ENCODE measurements at regions not wholly inside any gene's neighbourhood (a gene's known extent, or its start where the extent isn't known, plus 50 kb on each side); places are given as distances from the start of the nearest gene placed in this dataset.

DNA sequence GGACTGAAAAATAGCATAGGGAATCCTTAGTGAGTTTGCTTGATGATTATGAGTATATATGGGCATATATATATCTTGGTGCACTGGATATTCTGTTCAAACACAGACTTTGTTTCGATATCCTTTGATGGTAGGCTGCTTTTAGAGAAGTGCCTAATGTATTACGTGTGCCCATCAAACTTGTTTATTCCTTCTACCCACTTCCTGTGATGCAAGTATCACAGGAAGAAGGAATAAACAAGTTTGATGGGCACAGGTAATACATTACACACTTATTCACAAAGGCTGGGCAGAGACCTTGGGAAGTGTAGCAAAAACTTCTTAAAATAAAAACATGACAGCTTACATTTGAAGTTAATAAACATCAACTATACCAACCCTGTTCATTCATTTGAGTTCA, 364.2 kb downstream of the CHSY3 start:
- TF ChIP-seq POLR2A (IDR thresholded peaks at IDR 0.05; ENCODE audit: extremely low read depth, insufficient read length), result no peak
- TF ChIP-seq, protein P1, sequence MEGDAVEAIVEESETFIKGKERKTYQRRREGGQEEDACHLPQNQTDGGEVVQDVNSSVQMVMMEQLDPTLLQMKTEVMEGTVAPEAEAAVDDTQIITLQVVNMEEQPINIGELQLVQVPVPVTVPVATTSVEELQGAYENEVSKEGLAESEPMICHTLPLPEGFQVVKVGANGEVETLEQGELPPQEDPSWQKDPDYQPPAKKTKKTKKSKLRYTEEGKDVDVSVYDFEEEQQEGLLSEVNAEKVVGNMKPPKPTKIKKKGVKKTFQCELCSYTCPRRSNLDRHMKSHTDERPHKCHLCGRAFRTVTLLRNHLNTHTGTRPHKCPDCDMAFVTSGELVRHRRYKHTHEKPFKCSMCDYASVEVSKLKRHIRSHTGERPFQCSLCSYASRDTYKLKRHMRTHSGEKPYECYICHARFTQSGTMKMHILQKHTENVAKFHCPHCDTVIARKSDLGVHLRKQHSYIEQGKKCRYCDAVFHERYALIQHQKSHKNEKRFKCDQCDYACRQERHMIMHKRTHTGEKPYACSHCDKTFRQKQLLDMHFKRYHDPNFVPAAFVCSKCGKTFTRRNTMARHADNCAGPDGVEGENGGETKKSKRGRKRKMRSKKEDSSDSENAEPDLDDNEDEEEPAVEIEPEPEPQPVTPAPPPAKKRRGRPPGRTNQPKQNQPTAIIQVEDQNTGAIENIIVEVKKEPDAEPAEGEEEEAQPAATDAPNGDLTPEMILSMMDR (IDR thresholded peaks at IDR 0.05; ENCODE audit: low read depth, low read length), result no peak
